ENCODE measurements at regions not wholly inside any gene's neighbourhood (a gene's known extent, or its start where the extent isn't known, plus 50 kb on each side); places are given as distances from the start of the nearest gene placed in this dataset.

- ChIA-PET CTCF (no interaction called here), POLR2A (no interaction called here)
- H3K36me3 ChIP-seq (ENCODE audit: insufficient read depth, low read length): no peaks in the 10 kb centered on the region
- H3K9me3 ChIP-seq (ENCODE audit: control insufficient read depth in 1 of 2, insufficient read depth in 1 of 2, low read length in 2 of 2): peaks cover 0 to 3% of the 10 kb centered on the region in 2 experiments
- no peak overlapping the region for H3K4me3 Mint-ChIP-seq
- H3K9me3 Mint-ChIP-seq: peaks cover 10% of the 10 kb centered on the region
- ATAC-seq (ENCODE audit: poor library complexity) (no peak), DNase-seq (no peak)
- no peak overlapping the region for H3K27ac ChIP-seq (ENCODE audit: low read depth in 1 of 2, low read length in 2 of 2)
- H3K4me1 Mint-ChIP-seq (ENCODE audit: low read depth): no peaks in the 10 kb centered on the region
- intact Hi-C loops (cut with DNase I, micrococcal nuclease): no loop called here
- H3K27me3 Mint-ChIP-seq: no peaks in the 10 kb centered on the region
- H3K27ac Mint-ChIP-seq: no peak overlapping the region
- no peaks in the 10 kb centered on the region for H3K27me3 ChIP-seq (ENCODE audit: control insufficient read depth in 1 of 2, insufficient read depth in 2 of 2, low read length in 2 of 2)
- no peak for TF ChIP-seq CTCF (IDR thresholded peaks at IDR 0.05)
- no peaks in the 10 kb centered on the region for H3K4me1 ChIP-seq (ENCODE audit: insufficient read depth, low read length)
- H3K4me3 ChIP-seq (ENCODE audit: low read length): no peak overlapping the region
- H3K36me3 Mint-ChIP-seq (ENCODE audit: low read depth): no peaks in the 10 kb centered on the region
Measured at GRCh38 chr13:72039126-72039525, 172.1 kb upstream of the DACH1 start.

GRCh38 chr13:72029981-72030380, 163.0 kb upstream of the DACH1 start:
- intact Hi-C loops (cut with DNase I, micrococcal nuclease): no loop called here

GRCh38 chr13:72025836-72026235, 158.8 kb upstream of the DACH1 start:
- no peaks in the 10 kb centered on the region for H3K36me3 ChIP-seq (ENCODE audit: insufficient read depth, low read length)
- H3K27me3 ChIP-seq (ENCODE audit: control insufficient read depth in 1 of 2, insufficient read depth in 2 of 2, low read length in 2 of 2): no peaks in the 10 kb centered on the region
- H3K4me1 Mint-ChIP-seq (ENCODE audit: low read depth): no peaks in the 10 kb centered on the region
- ATAC-seq (ENCODE audit: poor library complexity) (no peak), DNase-seq (no peak)
- no peaks in the 10 kb centered on the region for H3K36me3 Mint-ChIP-seq (ENCODE audit: low read depth)
- H3K27me3 Mint-ChIP-seq: no peaks in the 10 kb centered on the region
- H3K4me1 ChIP-seq (ENCODE audit: insufficient read depth, low read length): no peaks in the 10 kb centered on the region
- CTCF ChIA-PET: no interaction called here
- POLR2A ChIA-PET: no interaction called here
- peaks cover 9 to 17% of the 10 kb centered on the region in 2 experiments for H3K9me3 ChIP-seq (ENCODE audit: control insufficient read depth in 1 of 2, insufficient read depth in 1 of 2, low read length in 2 of 2)
- intact Hi-C loops (cut with DNase I, micrococcal nuclease): no loop called here
- H3K4me3 Mint-ChIP-seq: no peak overlapping the region
- H3K4me3 ChIP-seq (ENCODE audit: low read length): no peak overlapping the region
- H3K27ac Mint-ChIP-seq: no peak overlapping the region
- peaks cover 4% of the 10 kb centered on the region for H3K9me3 Mint-ChIP-seq
- no peak overlapping the region for H3K27ac ChIP-seq (ENCODE audit: low read depth in 1 of 2, low read length in 2 of 2)
- no peak for TF ChIP-seq CTCF (IDR thresholded peaks at IDR 0.05)

More at GRCh38 chr13:72029981-72030380, 163.0 kb upstream of the DACH1 start:
- Mint-ChIP-seq H3K36me3 (ENCODE audit: low read depth) (no peaks in the 10 kb centered on the region), H3K9me3 (peaks cover 4% of the 10 kb centered on the region), H3K4me1 (ENCODE audit: low read depth) (no peaks in the 10 kb centered on the region), H3K27ac (no peak overlapping the region), H3K4me3 (no peak overlapping the region), H3K27me3 (no peaks in the 10 kb centered on the region)
- no peak for TF ChIP-seq CTCF (IDR thresholded peaks at IDR 0.05)
- no peak for DNase-seq
- no peaks in the 10 kb centered on the region for H3K4me1 ChIP-seq (ENCODE audit: insufficient read depth, low read length)
- no peak overlapping the region for H3K4me3 ChIP-seq (ENCODE audit: low read length)
- CTCF ChIA-PET: no interaction called here
- ATAC-seq (ENCODE audit: poor library complexity): no peak
- POLR2A ChIA-PET: no interaction called here
- no peaks in the 10 kb centered on the region for H3K36me3 ChIP-seq (ENCODE audit: insufficient read depth, low read length)
- H3K27ac ChIP-seq (ENCODE audit: low read depth in 1 of 2, low read length in 2 of 2): no peak overlapping the region
- peaks cover 8 to 9% of the 10 kb centered on the region in 2 experiments for H3K9me3 ChIP-seq (ENCODE audit: control insufficient read depth in 1 of 2, insufficient read depth in 1 of 2, low read length in 2 of 2)
- no peaks in the 10 kb centered on the region for H3K27me3 ChIP-seq (ENCODE audit: control insufficient read depth in 1 of 2, insufficient read depth in 2 of 2, low read length in 2 of 2)
